Endothelial cell of umbilical vein (primary cell): ENCODE measurements at regions not wholly inside any gene's neighbourhood (a gene's known extent, or its start where the extent isn't known, plus 50 kb on each side); places are given as distances from the start of the nearest gene placed in this dataset.

Source experiments
- BruUV-seq: library from RNA; stranded (reverse); fragments of 400-500 nt; replicated peaks from 2 replicates; lab custom pipeline; 2021; lab: Mats Ljungman, UMichigan
- CTCF ChIA-PET: fragments of 300-600, 350-600 bp; sonication (Branson Sonifier 250); formaldehyde crosslinking; loops from one replicate; lab custom pipeline; 2021; ENCODE audit warnings: antibody characterized with exemption, inconsistent platforms; lab: Charles Lee
- POLR2A ChIA-PET: fragments of 300-600, 350-600 bp; sonication (Branson Sonifier 250); formaldehyde crosslinking; loops from one replicate; lab custom pipeline; 2021; ENCODE audit warnings: antibody characterized with exemption, inconsistent platforms; lab: Charles Lee
- DNase-seq: peaks from one replicate; pipeline ENCODE4 v3.0.0-alpha.2; 2011; ENCODE audit warnings: low read depth, low spot score
- FAIRE-seq: peaks from 2 replicates; lab custom pipeline; 2011; peaks lifted over from hg19 to GRCh38; lab: Jason Lieb, UNC
- H2AFZ ChIP-seq: 2 replicates; pipeline ENCODE4 v1.6.0; 2012; ENCODE audit warnings: low read depth, low read length, control low read depth, inconsistent platforms
- H3K27ac ChIP-seq: 2 replicates; pipeline ENCODE4 v1.5.1; 2011; ENCODE audit warnings: low read depth, mild to moderate bottlenecking, control low read depth, low read length, moderate library complexity; ENCODE audit not compliant: insufficient read depth
- H3K27me3 ChIP-seq, 2 experiments: 2 replicates each; pipeline versions ENCODE4 v1.6.0 to v1.6.1; 2011; ENCODE audit warnings: low read length in 2 of 2, mixed read lengths in 1 of 2; ENCODE audit not compliant: control insufficient read depth in 2 of 2, insufficient read depth in 2 of 2
- H3K36me3 ChIP-seq, 2 experiments: 2 replicates in 1 of 2; 3 replicates in 1 of 2; pipeline ENCODE4 v1.5.1; 2011; ENCODE audit warnings: low read length in 2 of 2, mild to moderate bottlenecking in 1 of 2, moderate library complexity in 1 of 2; ENCODE audit not compliant: control insufficient read depth in 2 of 2, insufficient read depth in 2 of 2; ENCODE audit errors: extremely low read depth in 1 of 2
- H3K4me1 ChIP-seq: 3 replicates; pipeline ENCODE4 v1.5.1; 2011; ENCODE audit warnings: mild to moderate bottlenecking, low read length; ENCODE audit not compliant: control insufficient read depth, insufficient read depth; ENCODE audit errors: extremely low read depth
- H3K4me2 ChIP-seq: 2 replicates; pipeline ENCODE4 v1.6.1; 2011; ENCODE audit warnings: low read length, control low read depth, mixed read lengths; ENCODE audit not compliant: insufficient read depth
- H3K4me3 ChIP-seq, 3 experiments: fragments of 200-600 bp in 1 of 3; sonication (generic), shearing (Covaris generic) in 1 of 3; replicated peaks in 1 of 3; 2 replicates each; pipeline ENCODE4 v1.5.1; 2011 to 2016; ENCODE audit warnings: control low read depth in 3 of 3, low read length in 3 of 3, mild to moderate bottlenecking in 2 of 3, inconsistent platforms in 1 of 3, low read depth in 1 of 3, moderate library complexity in 1 of 3; ENCODE audit not compliant: insufficient read depth in 1 of 3
- H3K79me2 ChIP-seq: 2 replicates; pipeline ENCODE4 v1.6.0; 2012; ENCODE audit warnings: low read length, inconsistent platforms; ENCODE audit not compliant: control insufficient read depth, insufficient read depth
- H3K9ac ChIP-seq: replicated peaks from 2 replicates; pipeline ENCODE3; 2011; ENCODE audit warnings: low read length, control low read depth; ENCODE audit not compliant: insufficient read depth; ENCODE audit errors: extremely low read depth
- H3K9me1 ChIP-seq: replicated peaks from 3 replicates; pipeline ENCODE4 v1.6.0; 2011; ENCODE audit warnings: mild to moderate bottlenecking, low read length; ENCODE audit not compliant: control insufficient read depth, insufficient read depth; ENCODE audit errors: extremely low read depth
- H3K9me3 ChIP-seq: replicated peaks from 2 replicates; pipeline ENCODE4 v1.5.1; 2012; ENCODE audit warnings: low read length, inconsistent platforms; ENCODE audit not compliant: control insufficient read depth, insufficient read depth
- H4K20me1 ChIP-seq: replicated peaks from 2 replicates; pipeline ENCODE3; 2011; ENCODE audit warnings: mild to moderate bottlenecking, low read length; ENCODE audit not compliant: control insufficient read depth, insufficient read depth; ENCODE audit errors: extremely low read depth
- CTCF ChIP-seq, 2 donors: IDR thresholded peaks; 1 replicate in 1 of 2; 2 replicates in 1 of 2; pipeline ENCODE4 v1.5.1; 2011; ENCODE audit warnings: low read length in 2 of 2, mild to moderate bottlenecking in 2 of 2, moderate library complexity in 2 of 2, control low read depth in 1 of 2, inconsistent platforms in 1 of 2, low read depth in 1 of 2; ENCODE audit not compliant: insufficient read depth in 1 of 2; ENCODE audit errors: extremely low read depth in 1 of 2
- EZH2 ChIP-seq: IDR thresholded peaks from 2 replicates; pipeline ENCODE4 v1.6.1; 2012; ENCODE audit warnings: borderline replicate concordance, low read depth, mild to moderate bottlenecking, moderate library complexity, low read length, inconsistent platforms; ENCODE audit not compliant: severe bottlenecking
- FOS ChIP-seq: IDR thresholded peaks from 2 replicates; pipeline ENCODE4 v1.6.1; 2011; ENCODE audit warnings: mild to moderate bottlenecking, low read length, moderate library complexity, borderline replicate concordance; ENCODE audit not compliant: insufficient read depth
- GATA2 ChIP-seq: IDR thresholded peaks from 2 replicates; pipeline ENCODE4 v1.7.0; 2011; ENCODE audit warnings: low read depth, mild to moderate bottlenecking, moderate library complexity, mixed read lengths, low read length; ENCODE audit not compliant: insufficient read length, insufficient read depth
- JUN ChIP-seq: IDR thresholded peaks from 2 replicates; pipeline ENCODE4 v1.6.1; 2011; ENCODE audit warnings: borderline replicate concordance, low read depth; ENCODE audit not compliant: insufficient read length, insufficient read depth
- MYC ChIP-seq: IDR thresholded peaks from one replicate; pipeline ENCODE4 v1.6.1; 2011; ENCODE audit warnings: mild to moderate bottlenecking, low read depth, low read length
- POLR2A ChIP-seq: IDR thresholded peaks from 2 replicates; pipeline ENCODE4 v1.6.1; 2012; ENCODE audit warnings: low read depth, mild to moderate bottlenecking, control low read depth, low read length
- POLR2AphosphoS5 ChIP-seq: IDR thresholded peaks from 2 replicates; pipeline ENCODE4 v1.6.1; 2012; ENCODE audit warnings: low read depth, mild to moderate bottlenecking, control low read depth, low read length, moderate library complexity; ENCODE audit not compliant: insufficient read depth
- dilution Hi-C: fragments of 300-500 bp; cut with MboI; formaldehyde crosslinking; loops from one replicate; pipeline ENCODE4 v1.15.0; 2019; ENCODE audit warnings: low sequenced_read_pairs; ENCODE audit not compliant: extremely low pct_ligation_motif_present
- intact Hi-C: fragments of 100-400 bp; cut with micrococcal nuclease; formaldehyde crosslinking; loops from one replicate; pipeline ENCODE4 v1.10.0; 2022
- TF ChIP-seq, protein P1 (sequence below): IDR thresholded peaks from 2 replicates; pipeline ENCODE4 v1.6.1; 2011; ENCODE audit not compliant: insufficient read depth, insufficient read length

DNA sequence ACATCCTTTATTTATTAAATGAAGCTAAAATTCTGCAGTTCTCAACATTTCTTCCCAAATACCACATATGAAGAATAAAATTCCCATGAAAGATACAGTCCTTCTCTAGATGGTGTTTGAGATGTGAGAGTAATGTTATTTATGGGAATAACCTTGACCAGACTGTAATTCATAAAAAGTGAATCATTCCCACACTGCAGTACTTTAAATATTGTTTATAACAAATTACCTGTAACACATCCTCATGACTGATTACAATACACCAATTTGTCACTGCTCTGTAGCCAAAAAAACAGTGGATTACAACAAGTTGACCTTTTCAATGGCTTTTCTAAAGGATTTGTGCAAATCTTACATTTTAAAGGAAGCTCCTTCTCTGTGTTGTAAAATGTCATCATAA lies 651.3 kb downstream of the NSUN3 start:
- FAIRE-seq (no peak), DNase-seq (no peak)
- H3K4me2 ChIP-seq: no peak overlapping the region
- no peak overlapping the region for H2AFZ ChIP-seq
- CTCF ChIA-PET: interaction anchor here (1.2 kb wide), 1 partner anchor 9 kb away, joined by 3 read pairs; no protein-coding TSS in a partner anchor
- no peaks in the 10 kb centered on the region for H3K9me1 ChIP-seq
- H3K27me3 ChIP-seq: no peaks in the 10 kb centered on the region
- H3K36me3 ChIP-seq: no peaks in the 10 kb centered on the region
- intact Hi-C loops: no loop called here
- BruUV-seq: no TSS peak
- H3K4me1 ChIP-seq: no peaks in the 10 kb centered on the region
- no peaks in the 10 kb centered on the region for H3K9me3 ChIP-seq
- no peak overlapping the region for H3K27ac ChIP-seq
- dilution Hi-C loops: no loop called here
- no peaks in the 10 kb centered on the region for H4K20me1 ChIP-seq
- H3K79me2 ChIP-seq: no peaks in the 10 kb centered on the region
- POLR2A ChIA-PET: no interaction called here
- no peak overlapping the region for H3K4me3 ChIP-seq
- H3K9ac ChIP-seq: no peak overlapping the region
- TF ChIP-seq FOS (no peak), JUN (no peak), GATA2 (no peak)

- Histone ChIP-seq H3K4me2 (no peak overlapping the region), H2AFZ (no peak overlapping the region), H4K20me1 (no peaks in the 10 kb centered on the region), H3K9me3 (no peaks in the 10 kb centered on the region), H3K4me1 (no peaks in the 10 kb centered on the region), H3K27me3 (no peaks in the 10 kb centered on the region), H3K9me1 (no peaks in the 10 kb centered on the region), H3K4me3 (no peak overlapping the region), H3K27ac (no peak overlapping the region), H3K79me2 (no peaks in the 10 kb centered on the region), H3K36me3 (no peaks in the 10 kb centered on the region), H3K9ac (no peak overlapping the region)
- DNase-seq: no peak
- ChIA-PET CTCF (no interaction called here), POLR2A (no interaction called here)
- no TSS peak for BruUV-seq
- TF ChIP-seq CTCF (IDR thresholded peaks at IDR 0.05; ENCODE audit: extremely low read depth in 1 of 2, insufficient read depth in 1 of 2, low read depth in 1 of 2, low read length in 2 of 2): no peak
- no peak for TF ChIP-seq MYC
- TF ChIP-seq GATA2: no peak
- TF ChIP-seq POLR2A: no peak
- no peak for TF ChIP-seq POLR2AphosphoS5
- no peak for TF ChIP-seq JUN
- TF ChIP-seq, protein P1, sequence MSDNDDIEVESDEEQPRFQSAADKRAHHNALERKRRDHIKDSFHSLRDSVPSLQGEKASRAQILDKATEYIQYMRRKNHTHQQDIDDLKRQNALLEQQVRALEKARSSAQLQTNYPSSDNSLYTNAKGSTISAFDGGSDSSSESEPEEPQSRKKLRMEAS: no peak
- TF ChIP-seq EZH2: no peak
- TF ChIP-seq FOS: no peak
- no peak for FAIRE-seq
- intact Hi-C loops: no loop called here
- dilution Hi-C loops: no loop called here
Measured at GRCh38 chr3:94716326-94717018, 653.6 kb downstream of the NSUN3 start.
